ENCODE measurements at regions not wholly inside any gene's neighbourhood (a gene's known extent, or its start where the extent isn't known, plus 50 kb on each side); places are given as distances from the start of the nearest gene placed in this dataset.
"Not testable (repeated sequence)": the region's sequence is repeated elsewhere in the genome, so short reads cannot be mapped to it uniquely, and the experiment has no call there.

DNA sequence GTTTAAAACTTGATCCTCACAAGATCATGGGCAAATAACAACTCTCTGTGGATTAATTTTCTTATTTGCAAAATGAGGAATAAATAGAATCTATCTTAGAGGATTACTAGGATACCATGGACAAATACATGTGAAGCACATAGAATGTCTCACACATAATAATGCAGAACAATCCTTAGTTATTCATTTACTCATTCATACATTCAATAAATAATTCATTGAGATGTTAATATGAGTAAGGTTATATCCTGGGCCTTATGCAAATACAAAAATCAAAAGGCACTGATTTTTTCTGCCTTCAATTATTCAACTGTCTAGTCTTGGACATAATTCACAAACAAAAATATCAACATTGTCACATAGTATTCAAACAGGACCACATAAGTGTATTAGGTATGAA, 654.1 kb downstream of the MECOM start:
- TF ChIP-seq, protein P1, sequence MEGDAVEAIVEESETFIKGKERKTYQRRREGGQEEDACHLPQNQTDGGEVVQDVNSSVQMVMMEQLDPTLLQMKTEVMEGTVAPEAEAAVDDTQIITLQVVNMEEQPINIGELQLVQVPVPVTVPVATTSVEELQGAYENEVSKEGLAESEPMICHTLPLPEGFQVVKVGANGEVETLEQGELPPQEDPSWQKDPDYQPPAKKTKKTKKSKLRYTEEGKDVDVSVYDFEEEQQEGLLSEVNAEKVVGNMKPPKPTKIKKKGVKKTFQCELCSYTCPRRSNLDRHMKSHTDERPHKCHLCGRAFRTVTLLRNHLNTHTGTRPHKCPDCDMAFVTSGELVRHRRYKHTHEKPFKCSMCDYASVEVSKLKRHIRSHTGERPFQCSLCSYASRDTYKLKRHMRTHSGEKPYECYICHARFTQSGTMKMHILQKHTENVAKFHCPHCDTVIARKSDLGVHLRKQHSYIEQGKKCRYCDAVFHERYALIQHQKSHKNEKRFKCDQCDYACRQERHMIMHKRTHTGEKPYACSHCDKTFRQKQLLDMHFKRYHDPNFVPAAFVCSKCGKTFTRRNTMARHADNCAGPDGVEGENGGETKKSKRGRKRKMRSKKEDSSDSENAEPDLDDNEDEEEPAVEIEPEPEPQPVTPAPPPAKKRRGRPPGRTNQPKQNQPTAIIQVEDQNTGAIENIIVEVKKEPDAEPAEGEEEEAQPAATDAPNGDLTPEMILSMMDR (IDR thresholded peaks at IDR 0.05) = no peak
- Histone ChIP-seq H3K4me1 (no peaks in the 10 kb centered on the region), H3K4me3 (no peak overlapping the region), H3K9me3 (no peaks in the 10 kb centered on the region), H3K36me3 (no peaks in the 10 kb centered on the region), H3K27ac (no peak overlapping the region), H3K27me3 (no peaks in the 10 kb centered on the region)
- no peak for DNase-seq (ENCODE audit: low spot score in 2 of 2)
- intact Hi-C loops (cut with DNase I) = no loop called here

- Histone ChIP-seq H3K27ac (no peak overlapping the region), H3K27me3 (no peaks in the 10 kb centered on the region), H3K4me3 (no peak overlapping the region), H3K4me1 (no peaks in the 10 kb centered on the region), H3K36me3 (no peaks in the 10 kb centered on the region), H3K9me3 (no peaks in the 10 kb centered on the region)
- no peak for DNase-seq (ENCODE audit: low spot score in 2 of 2)
- intact Hi-C loops (cut with DNase I) = no loop called here
- TF ChIP-seq, protein P1 (IDR thresholded peaks at IDR 0.05) = no peak
These were observed 654.6 kb downstream of the MECOM start for GRCh38 chr3:169008776-169009358.

- H3K4me3 ChIP-seq = no peak overlapping the region
- H3K27ac ChIP-seq = no peak overlapping the region
- no peaks in the 10 kb centered on the region for H3K9me3 ChIP-seq
- H3K4me1 ChIP-seq = no peaks in the 10 kb centered on the region
- no peaks in the 10 kb centered on the region for H3K36me3 ChIP-seq
- intact Hi-C loops (cut with DNase I) = no loop called here
- TF ChIP-seq, protein P1 (IDR thresholded peaks at IDR 0.05) = no peak
- no peak for DNase-seq (ENCODE audit: low spot score in 2 of 2)
- H3K27me3 ChIP-seq = no peaks in the 10 kb centered on the region
These were observed 656.4 kb downstream of the MECOM start for GRCh38 chr3:169007145-169007544.

DNA sequence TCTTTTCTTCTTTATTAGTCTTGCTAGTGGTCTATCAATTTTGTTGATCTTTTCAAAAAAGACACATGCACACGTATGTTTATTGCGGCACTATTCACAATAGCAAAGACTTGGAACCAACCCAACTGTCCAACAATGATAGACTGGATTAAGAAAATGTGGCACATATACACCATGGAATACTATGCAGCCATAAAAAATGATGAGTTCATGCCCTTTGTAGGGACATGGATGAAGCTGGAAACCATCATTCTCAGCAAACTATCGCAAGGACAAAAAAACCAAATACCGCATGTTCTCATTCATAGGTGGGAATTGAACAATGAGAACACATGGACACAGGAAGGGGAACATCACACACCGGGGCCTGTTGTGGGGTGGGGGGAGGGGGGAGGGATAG, 657.1 kb downstream of the MECOM start:
- H3K9me3 ChIP-seq = not testable (repeated sequence)

GRCh38 chr3:169002689-169003088, 660.8 kb downstream of the MECOM start:
- Histone ChIP-seq H3K27ac (no peak overlapping the region), H3K27me3 (no peaks in the 10 kb centered on the region), H3K36me3 (no peaks in the 10 kb centered on the region), H3K4me3 (no peak overlapping the region), H3K4me1 (no peaks in the 10 kb centered on the region), H3K9me3 (no peaks in the 10 kb centered on the region)
- intact Hi-C loops (cut with DNase I) = no loop called here
- TF ChIP-seq, protein P1 (IDR thresholded peaks at IDR 0.05) = no peak
- DNase-seq (ENCODE audit: low spot score in 2 of 2) = no peak

More for the DNA sequence above, 657.1 kb downstream of the MECOM start:
- H3K27me3 ChIP-seq; H3K4me3 ChIP-seq; H3K27ac ChIP-seq; intact Hi-C loops (cut with DNase I); H3K4me1 ChIP-seq; H3K36me3 ChIP-seq; DNase-seq (ENCODE audit: low spot score in 2 of 2): not testable (repeated sequence)

GRCh38 chr3:168998792-168999191, 664.7 kb downstream of the MECOM start:
- intact Hi-C loops (cut with DNase I) = no loop called here
- TF ChIP-seq, protein P1 (IDR thresholded peaks at IDR 0.05) = no peak
- no peaks in the 10 kb centered on the region for H3K9me3 ChIP-seq
- no peaks in the 10 kb centered on the region for H3K4me1 ChIP-seq
- no peaks in the 10 kb centered on the region for H3K27me3 ChIP-seq
- no peak overlapping the region for H3K27ac ChIP-seq
- H3K36me3 ChIP-seq = no peaks in the 10 kb centered on the region
- H3K4me3 ChIP-seq = no peak overlapping the region
- DNase-seq (ENCODE audit: low spot score in 2 of 2) = no peak
